DMS53 (cell line): ENCODE measurements at regions not wholly inside any gene's neighbourhood (a gene's known extent, or its start where the extent isn't known, plus 50 kb on each side); places are given as distances from the start of the nearest gene placed in this dataset.
A peak's percentile ranks its signal among the peaks of the same experiment; 100 is the strongest.

Source experiments
- DNase-seq: peaks from one replicate; lab custom pipeline; 2025; lab: John Stamatoyannopoulos, UW

DNA sequence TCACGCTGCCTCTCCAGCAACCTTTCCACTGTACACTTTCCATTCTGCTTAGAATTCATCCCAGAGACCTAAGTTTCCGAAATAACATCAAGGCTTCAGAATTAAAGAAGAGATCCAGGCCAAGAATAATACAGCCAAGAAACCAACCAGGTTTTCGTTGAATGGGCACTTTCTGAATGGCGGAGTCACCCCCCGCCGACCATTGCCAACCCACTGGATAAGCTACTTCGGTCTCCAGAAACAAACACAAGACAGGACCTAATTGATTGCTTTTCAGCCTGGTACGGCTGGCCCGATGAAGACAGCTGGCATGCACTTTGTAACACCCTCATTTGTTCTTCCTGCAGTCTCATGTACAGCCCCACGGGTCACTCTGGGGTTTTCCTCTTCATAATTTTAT, 308.1 kb upstream of the ZFHX3 start:
- DNase-seq: no peak

- DNase-seq: peak; percentile 16
Observed at GRCh38 chr16:73354434-73354833, 306.5 kb upstream of the ZFHX3 start.

DNA sequence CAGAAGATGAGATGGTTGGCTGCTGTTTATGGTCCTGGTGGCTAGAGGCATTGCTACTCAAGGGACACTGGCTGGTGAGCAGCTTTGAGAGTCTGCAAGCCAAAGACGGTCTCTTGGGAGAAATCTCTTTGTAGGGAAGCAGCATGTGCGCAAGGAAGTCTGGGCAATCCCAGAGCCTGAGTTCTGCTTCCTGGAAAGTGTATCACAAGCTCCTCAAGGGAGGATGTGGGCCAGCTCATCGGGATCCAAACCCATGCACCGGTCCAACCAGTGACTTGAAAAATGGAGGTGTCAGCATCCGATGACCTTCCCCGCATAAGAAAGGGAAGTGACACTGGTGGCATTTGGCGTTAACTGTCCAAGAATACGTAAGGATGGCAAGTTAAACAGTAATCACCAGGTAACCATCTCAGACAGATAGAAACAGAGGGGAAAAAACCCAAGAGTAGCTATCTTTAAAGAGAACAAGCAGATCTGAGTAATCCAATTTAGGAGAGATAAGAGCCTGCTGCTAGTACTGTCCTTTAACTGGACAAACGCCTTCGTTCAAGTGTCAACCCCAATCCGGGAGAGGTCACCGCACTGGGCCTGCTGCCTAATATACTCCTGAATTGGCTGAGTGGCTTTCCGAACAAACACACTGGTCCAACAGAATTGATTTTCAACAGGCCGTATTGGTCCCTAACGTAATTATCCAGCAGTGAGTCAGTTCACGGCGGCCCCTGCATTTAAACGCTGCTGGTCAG, 303.0 kb upstream of the ZFHX3 start:
- DNase-seq: no peak

GRCh38 chr16:73347500-73348375, 299.8 kb upstream of the ZFHX3 start:
- peak; percentile 76 for DNase-seq

DNA sequence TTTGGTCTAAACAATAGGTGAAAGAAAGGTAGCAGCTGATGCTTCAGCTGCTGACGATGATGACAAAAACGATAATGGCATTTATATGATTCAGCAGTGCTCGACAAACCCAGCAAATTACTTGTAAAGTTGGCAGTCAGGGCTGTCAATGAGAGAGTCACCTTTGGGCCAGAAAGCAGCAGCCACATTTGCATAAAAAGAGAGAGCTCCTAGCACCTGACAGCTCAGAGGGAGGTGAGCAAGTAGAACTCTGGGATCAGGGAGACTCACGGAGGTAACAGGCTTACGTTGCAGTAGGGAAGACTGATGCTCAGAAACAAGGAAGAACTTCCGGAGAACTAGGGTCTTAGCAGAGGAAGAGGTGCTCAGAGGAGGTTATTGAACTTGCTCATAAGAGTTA, 291.9 kb upstream of the ZFHX3 start:
- DNase-seq: no peak

GRCh38 chr16:73337373-73338296, 289.7 kb upstream of the ZFHX3 start:
- DNase-seq: no peak

- DNase-seq: peak; percentile 8
Observed at GRCh38 chr16:73329358-73330286, 281.7 kb upstream of the ZFHX3 start.

- no peak for DNase-seq
Observed at GRCh38 chr16:73326770-73327470, 279.0 kb upstream of the ZFHX3 start.

- no peak for DNase-seq
Observed at GRCh38 chr16:73326221-73326620, 278.3 kb upstream of the ZFHX3 start.

GRCh38 chr16:73323880-73324279, 276.0 kb upstream of the ZFHX3 start:
- DNase-seq: no peak

- no peak for DNase-seq
Observed at GRCh38 chr16:73322856-73323255, 274.9 kb upstream of the ZFHX3 start.

- no peak for DNase-seq
Observed at GRCh38 chr16:73321853-73322252, 273.9 kb upstream of the ZFHX3 start.

- DNase-seq: peak; percentile 29
Observed at GRCh38 chr16:73319737-73320136, 271.8 kb upstream of the ZFHX3 start.

GRCh38 chr16:73319261-73319660, 271.3 kb upstream of the ZFHX3 start:
- no peak for DNase-seq

GRCh38 chr16:73317321-73317857, 269.5 kb upstream of the ZFHX3 start:
- DNase-seq: no peak

- no peak for DNase-seq
Observed at GRCh38 chr16:73315645-73316044, 267.7 kb upstream of the ZFHX3 start.

- DNase-seq: no peak
Observed at GRCh38 chr16:73313950-73314349, 266.0 kb upstream of the ZFHX3 start.

- DNase-seq: no peak
Observed at GRCh38 chr16:73311857-73312723, 264.2 kb upstream of the ZFHX3 start.

GRCh38 chr16:73308771-73309170, 260.8 kb upstream of the ZFHX3 start:
- DNase-seq: no peak
